ENCODE measurements at regions not wholly inside any gene's neighbourhood (a gene's known extent, or its start where the extent isn't known, plus 50 kb on each side); places are given as distances from the start of the nearest gene placed in this dataset.

DNA sequence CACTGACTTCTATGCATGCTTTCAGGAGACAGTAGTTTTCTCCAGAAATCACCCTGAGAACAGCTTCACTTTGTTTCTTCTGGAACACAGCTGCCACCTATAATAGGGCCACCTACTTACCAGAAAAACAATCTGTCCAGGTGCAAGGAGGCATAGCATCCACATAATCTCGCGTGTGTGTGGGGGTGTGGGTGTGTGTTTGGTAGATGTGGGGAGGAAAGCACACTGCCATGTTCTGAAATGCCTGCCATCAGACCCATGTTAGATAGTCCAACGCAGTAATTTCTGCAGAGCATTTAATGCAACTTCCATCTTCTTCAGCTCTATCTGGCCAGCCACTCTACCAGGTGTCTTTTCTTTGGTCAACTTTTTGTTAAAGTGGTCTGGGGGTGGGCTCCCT lies 102.9 kb downstream of the ACER2 start:
- CTCF ChIA-PET, result no interaction called here
- intact Hi-C loops (cut with micrococcal nuclease), result no loop called here
- DNase-seq (no peak), ATAC-seq (no peak)
- peaks cover 0 to 15% (median 5%) of the 10 kb centered on the region in 7 donors for H3K4me1 Mint-ChIP-seq
- peaks cover 0 to 27% (median 10%) of the 10 kb centered on the region in 5 donors for H3K27me3 Mint-ChIP-seq
- no peak overlapping the region for H3K4me3 Mint-ChIP-seq
- peaks cover 0 to 2% (median 0%) of the 10 kb centered on the region in 5 donors for H3K36me3 Mint-ChIP-seq
- H3K4me3 ChIP-seq (ENCODE audit: low read length), result no peak overlapping the region
- H3K27ac ChIP-seq (ENCODE audit: low read depth, low read length), result no peak overlapping the region
- H3K27ac Mint-ChIP-seq, result no peak overlapping the region
- H3K9me3 ChIP-seq (ENCODE audit: control insufficient read depth in 2 of 3, low read length in 3 of 3), result no peaks in the 10 kb centered on the region
- H3K36me3 ChIP-seq (ENCODE audit: control insufficient read depth in 2 of 3, insufficient read depth in 3 of 3, low read length in 3 of 3), result no peaks in the 10 kb centered on the region
- no peaks in the 10 kb centered on the region for H3K4me1 ChIP-seq (ENCODE audit: control insufficient read depth in 2 of 2, insufficient read depth in 2 of 2, low read length in 2 of 2)
- POLR2A ChIA-PET, result no interaction called here
- peaks cover 0 to 2% (median 0%) of the 10 kb centered on the region in 11 donors for H3K9me3 Mint-ChIP-seq
- H3K27me3 ChIP-seq (ENCODE audit: control insufficient read depth in 2 of 2, insufficient read depth in 2 of 2, low read length in 2 of 2), result no peaks in the 10 kb centered on the region

DNA sequence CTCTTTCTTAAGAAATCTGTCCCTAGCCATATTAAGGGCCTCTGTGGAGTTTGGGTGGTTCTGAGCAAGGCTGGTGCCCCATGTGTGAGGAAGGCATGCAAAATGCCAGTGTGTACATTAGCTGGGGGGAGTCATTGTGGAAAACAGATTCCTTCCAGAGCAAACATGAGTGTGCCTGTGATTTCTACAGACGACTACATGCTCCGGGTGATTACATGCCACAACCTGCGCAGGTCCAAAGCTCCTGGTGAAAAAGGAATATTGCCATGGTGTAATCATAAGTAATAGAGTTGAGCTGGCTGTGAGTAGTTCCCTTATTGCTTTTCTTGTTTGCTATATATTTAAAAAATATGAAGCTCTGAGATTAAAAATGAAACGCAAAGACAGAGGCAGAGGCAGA lies 102.1 kb downstream of the ACER2 start:
- CTCF ChIA-PET, result no interaction called here
- intact Hi-C loops (cut with micrococcal nuclease), result no loop called here
- H3K4me1 ChIP-seq (ENCODE audit: control insufficient read depth in 2 of 2, insufficient read depth in 2 of 2, low read length in 2 of 2), result no peaks in the 10 kb centered on the region

More for the DNA sequence above, 102.1 kb downstream of the ACER2 start:
- Histone ChIP-seq H3K36me3 (ENCODE audit: control insufficient read depth in 2 of 3, insufficient read depth in 3 of 3, low read length in 3 of 3) (no peaks in the 10 kb centered on the region), H3K27ac (ENCODE audit: low read depth, low read length) (no peak overlapping the region), H3K27me3 (ENCODE audit: control insufficient read depth in 2 of 2, insufficient read depth in 2 of 2, low read length in 2 of 2) (no peaks in the 10 kb centered on the region), H3K9me3 (ENCODE audit: control insufficient read depth in 2 of 3, low read length in 3 of 3) (no peaks in the 10 kb centered on the region), H3K4me3 (ENCODE audit: low read length) (no peak overlapping the region)
- ATAC-seq (no peak), DNase-seq (no peak)
- Mint-ChIP-seq H3K9me3 (peaks cover 0 to 2% (median 0%) of the 10 kb centered on the region in 11 donors), H3K4me3 (no peak overlapping the region), H3K4me1 (peaks cover 0 to 8% (median 5%) of the 10 kb centered on the region in 7 donors), H3K27me3 (peaks cover 0 to 22% (median 10%) of the 10 kb centered on the region in 5 donors), H3K36me3 (no peaks in the 10 kb centered on the region), H3K27ac (no peak overlapping the region)
- POLR2A ChIA-PET, result no interaction called here
